ENCODE measurements at regions not wholly inside any gene's neighbourhood (a gene's known extent, or its start where the extent isn't known, plus 50 kb on each side); places are given as distances from the start of the nearest gene placed in this dataset.

DNA sequence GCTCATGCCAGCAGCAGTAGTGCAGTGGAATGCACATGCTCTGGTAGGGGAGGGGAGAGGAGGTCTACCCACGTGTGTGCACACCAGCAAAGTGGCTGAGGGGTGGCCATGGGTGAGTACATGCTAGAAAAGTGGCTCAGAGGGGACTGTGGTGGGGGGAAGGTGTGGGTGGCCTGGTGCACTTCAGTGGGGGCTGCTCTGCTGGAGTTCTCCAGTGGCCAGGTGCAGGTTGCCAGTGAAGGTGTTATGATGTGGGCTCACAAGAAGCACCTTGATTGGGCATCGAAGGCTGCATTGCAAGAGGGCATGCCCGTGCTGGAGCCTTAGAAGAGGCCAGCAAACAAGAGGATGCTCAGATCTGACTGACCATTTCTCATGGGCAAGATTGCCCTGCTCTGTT is 613.6 kb upstream of the PHF14 start:
- POLR2A ChIA-PET: no interaction called here
- Mint-ChIP-seq H3K36me3 (peaks cover 21% of the 10 kb centered on the region), H3K4me1 (no peaks in the 10 kb centered on the region), H3K9me3 (peaks cover 39% of the 10 kb centered on the region), H3K4me3 (no peak overlapping the region), H3K27me3 (ENCODE audit: low read depth) (no peaks in the 10 kb centered on the region), H3K27ac (no peak overlapping the region)
- ATAC-seq (no peak), DNase-seq (ENCODE audit: low spot score) (no peak)
- TF ChIP-seq, protein P1, sequence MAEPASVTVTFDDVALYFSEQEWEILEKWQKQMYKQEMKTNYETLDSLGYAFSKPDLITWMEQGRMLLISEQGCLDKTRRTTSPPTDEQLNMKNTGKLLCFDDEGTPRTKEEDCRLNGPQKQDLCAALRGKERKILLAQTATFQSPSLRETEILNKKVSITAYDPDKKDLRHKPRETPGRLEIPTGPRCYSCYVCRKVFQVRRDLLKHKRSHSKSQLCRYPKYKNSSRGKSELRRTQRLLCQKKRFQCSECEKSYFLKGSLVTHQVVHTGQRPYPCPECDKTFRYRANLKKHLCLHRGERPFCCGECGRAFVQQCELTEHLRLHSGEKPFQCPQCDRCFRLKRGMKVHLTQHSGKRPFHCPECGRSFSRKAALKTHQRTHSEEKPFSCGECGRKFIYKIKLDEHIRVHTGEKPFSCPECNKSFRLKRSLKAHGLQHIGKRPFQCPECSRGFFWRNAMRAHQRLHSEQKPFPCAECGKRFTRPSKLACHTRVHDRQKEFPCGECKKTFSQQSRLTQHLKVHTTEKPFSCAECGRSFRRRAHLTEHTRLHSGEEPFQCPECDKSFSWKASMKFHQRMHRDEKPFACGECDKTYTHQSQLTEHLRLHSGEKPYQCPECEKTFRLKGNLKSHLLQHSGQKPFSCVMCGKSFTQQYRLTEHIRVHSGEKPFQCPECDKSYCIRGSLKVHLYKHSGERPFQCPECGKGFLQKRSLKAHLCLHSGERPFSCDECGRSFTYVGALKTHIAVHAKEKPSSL (CRISPR knock-in tag; conservative IDR thresholded peaks at IDR 0.05): no peak
- TF ChIP-seq FOXP1 (CRISPR knock-in tag; IDR thresholded peaks at IDR 0.05; ENCODE audit: borderline replicate concordance) (no peak), CBFB (CRISPR knock-in tag; IDR thresholded peaks at IDR 0.05; ENCODE audit: low read depth) (no peak), TCF7 (CRISPR knock-in tag; IDR thresholded peaks at IDR 0.05; ENCODE audit: low read depth) (no peak), ZNF263 (CRISPR knock-in tag; IDR thresholded peaks at IDR 0.05; ENCODE audit: low read depth) (no peak), HMGA2 (CRISPR knock-in tag; IDR thresholded peaks at IDR 0.05) (no peak), SMAD4 (CRISPR knock-in tag; IDR thresholded peaks at IDR 0.05) (no peak), JAZF1 (CRISPR knock-in tag; IDR thresholded peaks at IDR 0.05) (no peak), GTF2I (CRISPR knock-in tag; conservative IDR thresholded peaks at IDR 0.05) (no peak), ETV6 (CRISPR knock-in tag; IDR thresholded peaks at IDR 0.05) (no peak), NFE2L1 (CRISPR knock-in tag; IDR thresholded peaks at IDR 0.05) (no peak)
- TF ChIP-seq, protein P2, sequence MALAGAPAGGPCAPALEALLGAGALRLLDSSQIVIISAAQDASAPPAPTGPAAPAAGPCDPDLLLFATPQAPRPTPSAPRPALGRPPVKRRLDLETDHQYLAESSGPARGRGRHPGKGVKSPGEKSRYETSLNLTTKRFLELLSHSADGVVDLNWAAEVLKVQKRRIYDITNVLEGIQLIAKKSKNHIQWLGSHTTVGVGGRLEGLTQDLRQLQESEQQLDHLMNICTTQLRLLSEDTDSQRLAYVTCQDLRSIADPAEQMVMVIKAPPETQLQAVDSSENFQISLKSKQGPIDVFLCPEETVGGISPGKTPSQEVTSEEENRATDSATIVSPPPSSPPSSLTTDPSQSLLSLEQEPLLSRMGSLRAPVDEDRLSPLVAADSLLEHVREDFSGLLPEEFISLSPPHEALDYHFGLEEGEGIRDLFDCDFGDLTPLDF (CRISPR knock-in tag; IDR thresholded peaks at IDR 0.05): no peak
- TF ChIP-seq, protein P3, sequence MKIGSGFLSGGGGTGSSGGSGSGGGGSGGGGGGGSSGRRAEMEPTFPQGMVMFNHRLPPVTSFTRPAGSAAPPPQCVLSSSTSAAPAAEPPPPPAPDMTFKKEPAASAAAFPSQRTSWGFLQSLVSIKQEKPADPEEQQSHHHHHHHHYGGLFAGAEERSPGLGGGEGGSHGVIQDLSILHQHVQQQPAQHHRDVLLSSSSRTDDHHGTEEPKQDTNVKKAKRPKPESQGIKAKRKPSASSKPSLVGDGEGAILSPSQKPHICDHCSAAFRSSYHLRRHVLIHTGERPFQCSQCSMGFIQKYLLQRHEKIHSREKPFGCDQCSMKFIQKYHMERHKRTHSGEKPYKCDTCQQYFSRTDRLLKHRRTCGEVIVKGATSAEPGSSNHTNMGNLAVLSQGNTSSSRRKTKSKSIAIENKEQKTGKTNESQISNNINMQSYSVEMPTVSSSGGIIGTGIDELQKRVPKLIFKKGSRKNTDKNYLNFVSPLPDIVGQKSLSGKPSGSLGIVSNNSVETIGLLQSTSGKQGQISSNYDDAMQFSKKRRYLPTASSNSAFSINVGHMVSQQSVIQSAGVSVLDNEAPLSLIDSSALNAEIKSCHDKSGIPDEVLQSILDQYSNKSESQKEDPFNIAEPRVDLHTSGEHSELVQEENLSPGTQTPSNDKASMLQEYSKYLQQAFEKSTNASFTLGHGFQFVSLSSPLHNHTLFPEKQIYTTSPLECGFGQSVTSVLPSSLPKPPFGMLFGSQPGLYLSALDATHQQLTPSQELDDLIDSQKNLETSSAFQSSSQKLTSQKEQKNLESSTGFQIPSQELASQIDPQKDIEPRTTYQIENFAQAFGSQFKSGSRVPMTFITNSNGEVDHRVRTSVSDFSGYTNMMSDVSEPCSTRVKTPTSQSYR (CRISPR knock-in tag; IDR thresholded peaks at IDR 0.05): no peak
- TF ChIP-seq, protein P4, sequence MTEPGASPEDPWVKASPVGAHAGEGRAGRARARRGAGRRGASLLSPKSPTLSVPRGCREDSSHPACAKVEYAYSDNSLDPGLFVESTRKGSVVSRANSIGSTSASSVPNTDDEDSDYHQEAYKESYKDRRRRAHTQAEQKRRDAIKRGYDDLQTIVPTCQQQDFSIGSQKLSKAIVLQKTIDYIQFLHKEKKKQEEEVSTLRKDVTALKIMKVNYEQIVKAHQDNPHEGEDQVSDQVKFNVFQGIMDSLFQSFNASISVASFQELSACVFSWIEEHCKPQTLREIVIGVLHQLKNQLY (CRISPR knock-in tag; IDR thresholded peaks at IDR 0.05): no peak
- TF ChIP-seq, protein P5, sequence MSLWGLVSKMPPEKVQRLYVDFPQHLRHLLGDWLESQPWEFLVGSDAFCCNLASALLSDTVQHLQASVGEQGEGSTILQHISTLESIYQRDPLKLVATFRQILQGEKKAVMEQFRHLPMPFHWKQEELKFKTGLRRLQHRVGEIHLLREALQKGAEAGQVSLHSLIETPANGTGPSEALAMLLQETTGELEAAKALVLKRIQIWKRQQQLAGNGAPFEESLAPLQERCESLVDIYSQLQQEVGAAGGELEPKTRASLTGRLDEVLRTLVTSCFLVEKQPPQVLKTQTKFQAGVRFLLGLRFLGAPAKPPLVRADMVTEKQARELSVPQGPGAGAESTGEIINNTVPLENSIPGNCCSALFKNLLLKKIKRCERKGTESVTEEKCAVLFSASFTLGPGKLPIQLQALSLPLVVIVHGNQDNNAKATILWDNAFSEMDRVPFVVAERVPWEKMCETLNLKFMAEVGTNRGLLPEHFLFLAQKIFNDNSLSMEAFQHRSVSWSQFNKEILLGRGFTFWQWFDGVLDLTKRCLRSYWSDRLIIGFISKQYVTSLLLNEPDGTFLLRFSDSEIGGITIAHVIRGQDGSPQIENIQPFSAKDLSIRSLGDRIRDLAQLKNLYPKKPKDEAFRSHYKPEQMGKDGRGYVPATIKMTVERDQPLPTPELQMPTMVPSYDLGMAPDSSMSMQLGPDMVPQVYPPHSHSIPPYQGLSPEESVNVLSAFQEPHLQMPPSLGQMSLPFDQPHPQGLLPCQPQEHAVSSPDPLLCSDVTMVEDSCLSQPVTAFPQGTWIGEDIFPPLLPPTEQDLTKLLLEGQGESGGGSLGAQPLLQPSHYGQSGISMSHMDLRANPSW (CRISPR knock-in tag; conservative IDR thresholded peaks at IDR 0.05; ENCODE audit: low read depth): no peak
- TF ChIP-seq, protein P6, sequence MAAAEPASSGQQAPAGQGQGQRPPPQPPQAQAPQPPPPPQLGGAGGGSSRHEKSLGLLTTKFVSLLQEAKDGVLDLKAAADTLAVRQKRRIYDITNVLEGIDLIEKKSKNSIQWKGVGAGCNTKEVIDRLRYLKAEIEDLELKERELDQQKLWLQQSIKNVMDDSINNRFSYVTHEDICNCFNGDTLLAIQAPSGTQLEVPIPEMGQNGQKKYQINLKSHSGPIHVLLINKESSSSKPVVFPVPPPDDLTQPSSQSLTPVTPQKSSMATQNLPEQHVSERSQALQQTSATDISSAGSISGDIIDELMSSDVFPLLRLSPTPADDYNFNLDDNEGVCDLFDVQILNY (CRISPR knock-in tag; IDR thresholded peaks at IDR 0.05): no peak
- CTCF ChIA-PET: no interaction called here

DNA sequence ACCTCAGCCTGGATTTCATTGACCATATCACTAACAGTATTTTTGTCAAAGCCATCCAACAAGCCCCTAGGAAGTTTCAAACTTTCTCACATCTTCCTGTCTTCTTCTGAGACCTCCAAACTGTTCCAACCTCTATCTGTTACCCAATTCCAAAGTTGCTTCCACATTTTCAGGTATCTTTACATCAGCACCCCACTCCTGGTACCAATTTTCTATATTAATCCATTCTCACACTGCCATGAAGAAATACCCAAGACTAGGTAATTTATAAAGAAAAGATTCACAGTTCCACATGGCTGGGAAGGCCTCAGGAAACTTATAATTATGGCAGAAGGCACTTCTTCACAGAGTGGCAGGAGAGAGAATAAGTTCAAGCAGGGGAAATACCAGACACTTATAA is 571.9 kb upstream of the PHF14 start:
- Mint-ChIP-seq H3K36me3 (peaks cover 30% of the 10 kb centered on the region), H3K9me3 (peaks cover 42% of the 10 kb centered on the region), H3K27ac (no peak overlapping the region), H3K4me3 (no peak overlapping the region), H3K4me1 (no peaks in the 10 kb centered on the region), H3K27me3 (ENCODE audit: low read depth) (no peaks in the 10 kb centered on the region)
- DNase-seq (ENCODE audit: low spot score) (no peak), ATAC-seq (no peak)
- ChIA-PET CTCF (no interaction called here), POLR2A (no interaction called here)
- TF ChIP-seq ZNF121 (CRISPR knock-in tag; IDR thresholded peaks at IDR 0.05): no peak
- no peak for TF ChIP-seq SOX15 (CRISPR knock-in tag; IDR thresholded peaks at IDR 0.05)

Data from WTC11 (cell line).